ENCODE measurements at regions not wholly inside any gene's neighbourhood (a gene's known extent, or its start where the extent isn't known, plus 50 kb on each side); places are given as distances from the start of the nearest gene placed in this dataset.

DNA sequence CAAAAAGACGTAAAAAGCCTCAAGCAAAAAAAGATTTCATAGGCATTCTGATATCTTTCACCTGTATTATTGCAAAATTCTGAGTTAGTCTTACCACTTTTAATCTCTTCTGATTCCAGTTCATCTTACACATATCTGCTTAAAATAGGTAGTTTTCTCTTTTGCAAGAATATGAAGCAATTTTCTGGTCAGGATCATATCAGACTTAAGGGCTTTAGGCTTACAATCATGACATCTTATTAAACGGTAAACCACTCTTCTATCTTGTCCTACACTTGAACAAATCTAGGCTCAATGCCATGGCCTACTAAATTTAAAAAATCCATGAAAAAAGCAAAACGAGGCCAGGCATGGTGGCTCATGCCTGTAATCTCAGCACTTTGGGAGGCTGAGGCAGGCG, 50.1 kb upstream of the GAREM1 start:
- intact Hi-C loops (cut with micrococcal nuclease; ENCODE audit: unreplicated experiment) = no loop called here
- no peak for DNase-seq (ENCODE audit: low spot score)
- H3K36me3 ChIP-seq (replicated peaks in 1 of 2; ENCODE audit: control insufficient read depth in 1 of 2, insufficient read depth in 2 of 2, low read length in 2 of 2) = no peaks in the 10 kb centered on the region
- ATAC-seq = no peak
- no peaks in the 10 kb centered on the region for H4K20me1 ChIP-seq (ENCODE audit: insufficient read depth, low read length)
- POLR2A ChIA-PET = no interaction called here
- CTCF ChIA-PET (ENCODE audit: low intra/inter-chr PET ratio, low total read pairs) = no interaction called here
- in situ Hi-C loops (cut with HindIII; ENCODE audit: extremely low pct_ligation_motif_present, low pct_unique_long_range_greater_than_20kb) = no loop called here
- no peaks in the 10 kb centered on the region for H3K27me3 ChIP-seq (ENCODE audit: control insufficient read depth in 1 of 2, insufficient read depth in 2 of 2, low read length in 2 of 2)
- TF ChIP-seq ZNF780A (CRISPR knock-in tag; IDR thresholded peaks at IDR 0.05) (no peak), TCF12 (IDR thresholded peaks at IDR 0.05) (no peak), TCF12 (CRISPR knock-in tag; IDR thresholded peaks at IDR 0.05) (no peak), ZNF337 (CRISPR knock-in tag; IDR thresholded peaks at IDR 0.05; ENCODE audit: borderline replicate concordance, low read depth) (no peak), ZFP90 (CRISPR knock-in tag; IDR thresholded peaks at IDR 0.05; ENCODE audit: borderline replicate concordance) (no peak), ZNF713 (CRISPR knock-in tag; IDR thresholded peaks at IDR 0.05) (no peak), SP2 (CRISPR knock-in tag; IDR thresholded peaks at IDR 0.05) (no peak), ZNF850 (CRISPR knock-in tag; conservative IDR thresholded peaks at IDR 0.05) (no peak), NR2C2 (CRISPR knock-in tag; IDR thresholded peaks at IDR 0.05; ENCODE audit: borderline replicate concordance) (no peak), HHEX (CRISPR knock-in tag; IDR thresholded peaks at IDR 0.05) (no peak), RARG (CRISPR knock-in tag; IDR thresholded peaks at IDR 0.05; ENCODE audit: low read depth) (no peak), HOXA7 (CRISPR knock-in tag; IDR thresholded peaks at IDR 0.05) (no peak), CENPX (CRISPR knock-in tag; IDR thresholded peaks at IDR 0.05) (no peak), MYC (CRISPR knock-in tag; IDR thresholded peaks at IDR 0.05; ENCODE audit: borderline replicate concordance) (no peak)
- TF ChIP-seq, protein P1, sequence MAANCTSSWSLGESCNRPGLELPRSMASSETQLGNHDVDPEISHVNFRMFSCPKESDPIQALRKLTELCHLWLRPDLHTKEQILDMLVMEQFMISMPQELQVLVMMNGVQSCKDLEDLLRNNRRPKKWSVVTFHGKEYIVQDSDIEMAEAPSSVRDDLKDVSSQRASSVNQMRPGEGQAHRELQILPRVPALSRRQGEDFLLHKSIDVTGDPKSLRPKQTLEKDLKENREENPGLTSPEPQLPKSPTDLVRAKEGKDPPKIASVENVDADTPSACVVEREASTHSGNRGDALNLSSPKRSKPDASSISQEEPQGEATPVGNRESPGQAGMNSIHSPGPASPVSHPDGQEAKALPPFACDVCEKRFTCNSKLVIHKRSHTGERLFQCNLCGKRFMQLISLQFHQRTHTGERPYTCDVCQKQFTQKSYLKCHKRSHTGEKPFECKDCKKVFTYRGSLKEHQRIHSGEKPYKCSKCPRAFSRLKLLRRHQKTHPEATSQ (CRISPR knock-in tag; IDR thresholded peaks at IDR 0.05; ENCODE audit: borderline replicate concordance) = no peak
- TF ChIP-seq, protein P2, sequence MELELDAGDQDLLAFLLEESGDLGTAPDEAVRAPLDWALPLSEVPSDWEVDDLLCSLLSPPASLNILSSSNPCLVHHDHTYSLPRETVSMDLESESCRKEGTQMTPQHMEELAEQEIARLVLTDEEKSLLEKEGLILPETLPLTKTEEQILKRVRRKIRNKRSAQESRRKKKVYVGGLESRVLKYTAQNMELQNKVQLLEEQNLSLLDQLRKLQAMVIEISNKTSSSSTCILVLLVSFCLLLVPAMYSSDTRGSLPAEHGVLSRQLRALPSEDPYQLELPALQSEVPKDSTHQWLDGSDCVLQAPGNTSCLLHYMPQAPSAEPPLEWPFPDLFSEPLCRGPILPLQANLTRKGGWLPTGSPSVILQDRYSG (CRISPR knock-in tag; IDR thresholded peaks at IDR 0.05) = no peak
- TF ChIP-seq, protein P3, sequence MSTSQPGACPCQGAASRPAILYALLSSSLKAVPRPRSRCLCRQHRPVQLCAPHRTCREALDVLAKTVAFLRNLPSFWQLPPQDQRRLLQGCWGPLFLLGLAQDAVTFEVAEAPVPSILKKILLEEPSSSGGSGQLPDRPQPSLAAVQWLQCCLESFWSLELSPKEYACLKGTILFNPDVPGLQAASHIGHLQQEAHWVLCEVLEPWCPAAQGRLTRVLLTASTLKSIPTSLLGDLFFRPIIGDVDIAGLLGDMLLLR (CRISPR knock-in tag; IDR thresholded peaks at IDR 0.05) = no peak
- no peaks in the 10 kb centered on the region for H3K79me2 ChIP-seq (ENCODE audit: insufficient read depth, low read length)
- no peak for FAIRE-seq
- no peak overlapping the region for H3K4me3 ChIP-seq (replicated peaks in 1 of 3; ENCODE audit: insufficient read depth in 1 of 3, low read depth in 2 of 3, low read length in 3 of 3)
- BruUV-seq (replicated peaks) = no TSS peak
- 26% methylated on average over 4 of the region's 4 CpGs for WGBS (ENCODE audit: low lambda C conversion rate)
- H2AFZ ChIP-seq (ENCODE audit: low read length) = no peak overlapping the region
- H3K9me3 ChIP-seq (ENCODE audit: low read length) = no peaks in the 10 kb centered on the region
- no peak overlapping the region for H3K27ac ChIP-seq (ENCODE audit: extremely low read length, insufficient read depth, low read length)
- H3K9ac ChIP-seq (ENCODE audit: insufficient read depth, low read depth, low read length) = no peak overlapping the region
- no peaks in the 10 kb centered on the region for H3K4me1 ChIP-seq (ENCODE audit: insufficient read depth, low read length)
- no peak overlapping the region for H3K4me2 ChIP-seq (ENCODE audit: low read depth, low read length)
